ENCODE measurements at regions not wholly inside any gene's neighbourhood (a gene's known extent, or its start where the extent isn't known, plus 50 kb on each side); places are given as distances from the start of the nearest gene placed in this dataset.

GRCh38 chr6:25217302-25217701, 61.9 kb upstream of the CARMIL1 start:
- no peak overlapping the region for H3K27ac ChIP-seq
- no peaks in the 10 kb centered on the region for H4K20me1 ChIP-seq (ENCODE audit: low read depth)
- TF ChIP-seq EZH2 (IDR thresholded peaks at IDR 0.05) (no peak), EZH2phosphoT487 (IDR thresholded peaks at IDR 0.05) (no peak), CTCF (IDR thresholded peaks at IDR 0.05) (no peak)
- Mint-ChIP-seq H3K4me3 (no peak overlapping the region), H3K4me1 (no peaks in the 10 kb centered on the region), H3K27me3 (ENCODE audit: insufficient read depth, low read depth) (no peaks in the 10 kb centered on the region), H3K9me3 (peaks cover 6% of the 10 kb centered on the region), H3K27ac (no peak overlapping the region), H3K36me3 (no peaks in the 10 kb centered on the region)
- no peaks in the 10 kb centered on the region for H3K36me3 ChIP-seq
- H3K27me3 ChIP-seq, result no peaks in the 10 kb centered on the region
- DNase-seq (ENCODE audit: low spot score), result no peak
- H3K9me3 ChIP-seq (ENCODE audit: low read depth), result no peaks in the 10 kb centered on the region
- no peak overlapping the region for H2AFZ ChIP-seq (replicated peaks)
- no peak overlapping the region for H3K9ac ChIP-seq
- no peaks in the 10 kb centered on the region for H3K79me2 ChIP-seq (ENCODE audit: low read depth)
- no peak overlapping the region for H3K4me3 ChIP-seq
- H3K4me1 ChIP-seq, result peaks cover 13% of the 10 kb centered on the region
- H3K4me2 ChIP-seq, result peak overlapping the region; percentile 2
- no peaks in the 10 kb centered on the region for H3F3A ChIP-seq (ENCODE audit: low read depth)

- Mint-ChIP-seq H3K4me1 (no peaks in the 10 kb centered on the region), H3K36me3 (no peaks in the 10 kb centered on the region), H3K27me3 (ENCODE audit: insufficient read depth, low read depth) (no peaks in the 10 kb centered on the region), H3K4me3 (no peak overlapping the region), H3K9me3 (peaks cover 5% of the 10 kb centered on the region), H3K27ac (no peak overlapping the region)
- no peaks in the 10 kb centered on the region for H3K79me2 ChIP-seq (ENCODE audit: low read depth)
- no peak for TF ChIP-seq CTCF (IDR thresholded peaks at IDR 0.05)
- TF ChIP-seq EZH2phosphoT487 (IDR thresholded peaks at IDR 0.05), result no peak
- no peak for TF ChIP-seq EZH2 (IDR thresholded peaks at IDR 0.05)
- no peaks in the 10 kb centered on the region for H3F3A ChIP-seq (ENCODE audit: low read depth)
- peak; percentile 45 for DNase-seq (ENCODE audit: low spot score)
- no peak overlapping the region for H3K9ac ChIP-seq
- H3K9me3 ChIP-seq (ENCODE audit: low read depth), result no peaks in the 10 kb centered on the region
- H3K27ac ChIP-seq, result no peak overlapping the region
- H2AFZ ChIP-seq (replicated peaks), result peak overlapping the region; percentile 38
- H3K4me3 ChIP-seq, result no peak overlapping the region
- peak overlapping the region; percentile 19 for H3K4me2 ChIP-seq
- H3K4me1 ChIP-seq, result peaks cover 13% of the 10 kb centered on the region
- no peaks in the 10 kb centered on the region for H3K36me3 ChIP-seq
- H3K27me3 ChIP-seq, result no peaks in the 10 kb centered on the region
- H4K20me1 ChIP-seq (ENCODE audit: low read depth), result no peaks in the 10 kb centered on the region
These were observed 61.3 kb upstream of the CARMIL1 start for GRCh38 chr6:25217829-25218228.

GRCh38 chr6:25218346-25218745, 60.8 kb upstream of the CARMIL1 start:
- H3F3A ChIP-seq (ENCODE audit: low read depth), result no peaks in the 10 kb centered on the region
- H3K4me1 Mint-ChIP-seq, result no peaks in the 10 kb centered on the region
- H3K36me3 Mint-ChIP-seq, result no peaks in the 10 kb centered on the region
- H4K20me1 ChIP-seq (ENCODE audit: low read depth), result no peaks in the 10 kb centered on the region
- no peak overlapping the region for H3K4me3 ChIP-seq
- no peak overlapping the region for H3K27ac ChIP-seq
- peak overlapping the region; percentile 19 for H3K4me2 ChIP-seq
- H2AFZ ChIP-seq (replicated peaks), result no peak overlapping the region
- peaks cover 3% of the 10 kb centered on the region for H3K9me3 Mint-ChIP-seq
- H3K27me3 ChIP-seq, result no peaks in the 10 kb centered on the region
- H3K9ac ChIP-seq, result no peak overlapping the region
- H3K27me3 Mint-ChIP-seq (ENCODE audit: insufficient read depth, low read depth), result no peaks in the 10 kb centered on the region
- TF ChIP-seq EZH2phosphoT487 (IDR thresholded peaks at IDR 0.05) (no peak), EZH2 (IDR thresholded peaks at IDR 0.05) (no peak), CTCF (IDR thresholded peaks at IDR 0.05) (no peak)
- no peaks in the 10 kb centered on the region for H3K36me3 ChIP-seq
- H3K4me1 ChIP-seq, result peaks cover 13% of the 10 kb centered on the region
- no peak overlapping the region for H3K27ac Mint-ChIP-seq
- no peak for DNase-seq (ENCODE audit: low spot score)
- H3K9me3 ChIP-seq (ENCODE audit: low read depth), result no peaks in the 10 kb centered on the region
- H3K4me3 Mint-ChIP-seq, result no peak overlapping the region
- no peaks in the 10 kb centered on the region for H3K79me2 ChIP-seq (ENCODE audit: low read depth)

Measured in neural progenitor cell (in vitro differentiated cells).